GM21360 (cell line): ENCODE measurements at regions not wholly inside any gene's neighbourhood (a gene's known extent, or its start where the extent isn't known, plus 50 kb on each side); places are given as distances from the start of the nearest gene placed in this dataset.
"Not testable (repeated sequence)": the region's sequence is repeated elsewhere in the genome, so short reads cannot be mapped to it uniquely, and the experiment has no call there.

Source experiments
- ATAC-seq: cut with Tn5 transposase; IDR thresholded peaks from one replicate; pipeline ENCODE4 v1.9.1; 2021; ENCODE audit warnings: mild to moderate bottlenecking, moderate library complexity; ENCODE audit not compliant: unreplicated experiment

- no peak for ATAC-seq
These were observed 1570.0 kb upstream of the GOT2 start for GRCh38 chr16:60304066-60304465.

GRCh38 chr16:60302676-60303075 is 1568.6 kb upstream of the GOT2 start:
- no peak for ATAC-seq

GRCh38 chr16:60302261-60302660 is 1568.1 kb upstream of the GOT2 start:
- ATAC-seq, result no peak

GRCh38 chr16:60299241-60299776 is 1565.2 kb upstream of the GOT2 start:
- ATAC-seq, result no peak

- ATAC-seq, result no peak
These were observed 1561.3 kb upstream of the GOT2 start for GRCh38 chr16:60295451-60295850.

- no peak for ATAC-seq
These were observed 1551.7 kb upstream of the GOT2 start for GRCh38 chr16:60285794-60286193.

- ATAC-seq, result no peak
These were observed 1545.0 kb upstream of the GOT2 start for GRCh38 chr16:60279061-60279665.

GRCh38 chr16:60274431-60275019 is 1540.4 kb upstream of the GOT2 start:
- ATAC-seq, result no peak

GRCh38 chr16:60271781-60272180 is 1537.7 kb upstream of the GOT2 start:
- ATAC-seq, result no peak

- no peak for ATAC-seq
These were observed 1537.1 kb upstream of the GOT2 start for GRCh38 chr16:60271025-60271771.

GRCh38 chr16:60261425-60261824 is 1527.3 kb upstream of the GOT2 start:
- ATAC-seq, result no peak

- no peak for ATAC-seq
These were observed 1525.8 kb upstream of the GOT2 start for GRCh38 chr16:60259956-60260355.

GRCh38 chr16:60246086-60246485 is 1512.0 kb upstream of the GOT2 start:
- ATAC-seq, result no peak

GRCh38 chr16:60241671-60242070 is 1507.6 kb upstream of the GOT2 start:
- no peak for ATAC-seq

GRCh38 chr16:60230666-60231065 is 1496.5 kb upstream of the GOT2 start:
- ATAC-seq, result no peak

GRCh38 chr16:60225541-60225940 is 1491.4 kb upstream of the GOT2 start:
- no peak for ATAC-seq

- no peak for ATAC-seq
These were observed 1483.7 kb upstream of the GOT2 start for GRCh38 chr16:60217787-60218186.

- no peak for ATAC-seq
These were observed 1480.2 kb upstream of the GOT2 start for GRCh38 chr16:60214311-60214710.

- ATAC-seq, result no peak
These were observed 1472.4 kb upstream of the GOT2 start for GRCh38 chr16:60206516-60206915.

GRCh38 chr16:60204181-60204580 is 1470.1 kb upstream of the GOT2 start:
- ATAC-seq, result no peak

GRCh38 chr16:60203525-60204124 is 1469.5 kb upstream of the GOT2 start:
- no peak for ATAC-seq

- not testable (repeated sequence) for ATAC-seq
These were observed 1466.6 kb upstream of the GOT2 start for GRCh38 chr16:60200729-60201128.
